M059J (cell line): ENCODE measurements at regions not wholly inside any gene's neighbourhood (a gene's known extent, or its start where the extent isn't known, plus 50 kb on each side); places are given as distances from the start of the nearest gene placed in this dataset.

ENCODE experiments used
- DNase-seq: peaks from one replicate; pipeline ENCODE4 v3.0.0-alpha.2; 2012; ENCODE audit warnings: low read depth

DNA sequence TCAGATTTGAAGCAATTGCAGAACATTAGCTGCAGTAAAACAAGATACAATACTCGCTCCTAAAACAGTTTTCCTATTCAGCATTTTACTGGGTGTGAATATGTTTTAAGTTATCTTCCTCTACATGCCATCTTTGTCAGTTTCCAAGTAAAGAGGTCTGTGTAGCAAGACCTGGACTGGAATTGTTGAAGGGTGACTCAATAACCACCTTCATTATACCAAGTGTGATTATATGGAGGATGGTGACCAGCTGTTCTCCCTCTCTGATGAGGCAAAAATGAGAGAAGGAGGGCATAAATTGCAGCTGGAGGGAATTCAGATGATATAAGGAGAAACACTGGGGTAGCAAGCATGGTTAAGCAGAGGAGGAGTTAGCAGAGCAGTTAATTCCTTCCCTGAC, 922.1 kb upstream of the SLIT2 start:
- peak; percentile 30 for DNase-seq

DNA sequence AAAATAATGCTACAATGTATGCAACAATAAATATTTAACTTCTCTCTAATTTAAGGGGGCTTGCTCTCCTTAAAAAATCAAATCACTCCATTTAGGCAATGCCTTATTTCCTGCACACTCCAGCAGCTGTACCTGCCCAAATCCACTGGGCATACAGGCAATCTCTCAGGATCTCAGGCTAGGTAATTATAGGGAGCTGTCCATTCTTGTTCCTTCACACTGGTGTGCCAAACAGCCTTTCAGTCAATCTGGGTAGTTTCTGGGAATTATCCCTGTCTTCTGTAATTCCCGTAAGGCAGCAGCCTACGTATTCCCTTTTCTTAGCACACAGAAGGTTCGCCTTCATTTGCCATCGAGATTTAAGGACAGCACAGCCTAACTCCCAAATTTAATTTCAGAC, 922.6 kb upstream of the SLIT2 start:
- no peak for DNase-seq

DNA sequence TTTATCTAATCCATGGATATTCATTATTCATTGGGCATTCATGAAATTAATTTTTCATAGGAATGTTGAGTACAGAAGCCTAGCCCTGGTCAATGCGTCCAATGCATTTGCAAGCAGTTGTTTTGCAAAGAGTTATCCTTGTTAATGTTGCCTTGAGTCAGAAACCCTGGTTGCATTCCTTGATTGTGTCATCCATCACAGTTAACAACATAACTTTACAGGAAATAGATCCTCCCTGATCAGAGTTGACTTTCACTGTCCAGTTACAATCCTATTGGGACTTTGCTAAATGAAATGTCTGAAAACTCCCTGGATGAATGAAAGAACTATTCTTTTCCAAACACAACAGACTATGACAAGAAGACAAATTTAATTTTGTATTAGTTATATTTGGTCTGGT, 924.3 kb upstream of the SLIT2 start:
- DNase-seq: peak; percentile 15

DNA sequence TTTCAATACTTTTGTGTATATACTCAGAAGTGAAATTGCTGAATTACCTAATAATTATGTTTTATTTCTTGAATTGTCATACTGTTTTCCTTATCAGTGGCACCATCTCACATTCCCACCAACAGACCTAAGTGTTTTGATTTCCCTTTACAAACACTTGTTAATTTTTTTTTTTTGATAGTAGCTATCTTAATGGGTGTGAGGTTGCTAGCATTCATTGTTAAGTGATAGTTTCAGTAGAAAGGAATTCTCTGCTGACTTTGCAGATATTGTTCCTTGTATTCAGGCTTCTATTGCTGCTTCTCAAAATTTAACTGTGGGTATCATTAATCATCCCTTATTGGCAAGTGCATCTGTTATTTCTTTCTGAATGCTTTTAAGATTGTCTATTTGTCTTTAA, 927.5 kb upstream of the SLIT2 start:
- DNase-seq: no peak

DNA sequence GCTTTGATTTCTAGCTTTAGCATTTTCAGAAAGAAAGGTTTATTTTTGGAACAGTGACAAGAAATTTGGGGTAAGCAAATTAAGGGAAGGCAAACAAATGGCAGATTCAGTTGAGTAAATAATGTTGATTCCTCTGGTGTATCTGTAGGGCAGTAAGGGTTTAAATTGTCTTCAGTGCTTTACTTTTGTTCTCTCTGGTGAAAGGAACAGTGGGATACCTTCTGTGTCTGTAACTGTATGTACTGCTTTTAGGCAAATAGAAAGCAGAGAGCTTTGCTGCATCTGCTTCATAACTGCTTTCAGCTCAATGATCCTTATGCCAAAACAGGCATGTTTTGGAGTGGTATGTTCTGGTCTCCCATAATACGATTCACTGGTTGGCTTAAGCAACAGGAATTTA, 932.1 kb upstream of the SLIT2 start:
- no peak for DNase-seq

DNA sequence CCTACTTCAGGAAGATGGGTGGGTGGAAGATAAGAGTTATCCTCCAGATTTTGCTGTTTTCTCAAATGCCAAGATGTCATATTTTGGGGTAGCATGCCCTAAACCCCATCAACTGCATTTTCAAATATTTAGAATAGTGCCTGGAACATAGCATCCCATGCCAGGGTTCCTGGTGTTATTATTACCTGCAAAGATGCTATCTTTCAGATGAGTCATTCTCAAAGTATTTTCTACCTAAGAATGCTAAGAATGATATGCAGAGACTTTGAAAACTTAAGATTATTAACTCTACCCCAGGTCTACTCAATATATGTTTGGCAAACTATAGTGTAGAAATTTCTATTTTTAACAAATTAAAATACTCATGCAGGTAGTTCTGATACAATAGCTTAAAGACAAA, 934.3 kb upstream of the SLIT2 start:
- DNase-seq: no peak

DNA sequence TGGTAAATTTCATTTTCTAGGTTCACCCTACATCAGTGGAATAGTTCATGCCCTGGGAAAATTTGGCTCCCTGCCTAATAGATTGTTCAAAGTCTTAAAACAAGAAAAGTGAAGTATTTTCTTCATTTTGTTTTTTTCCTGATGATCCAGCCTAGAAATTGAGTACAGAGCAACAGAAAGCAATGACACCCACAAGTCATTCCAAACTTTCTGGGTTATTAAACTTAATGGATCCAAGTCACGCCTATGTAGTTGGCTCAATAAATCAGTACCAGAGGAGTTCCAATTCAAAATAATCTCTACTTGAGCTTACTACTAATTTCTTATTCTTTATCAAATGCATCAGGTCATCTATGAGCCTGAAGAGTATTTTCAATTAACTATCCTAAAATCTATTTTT, 937.6 kb upstream of the SLIT2 start:
- DNase-seq: no peak

DNA sequence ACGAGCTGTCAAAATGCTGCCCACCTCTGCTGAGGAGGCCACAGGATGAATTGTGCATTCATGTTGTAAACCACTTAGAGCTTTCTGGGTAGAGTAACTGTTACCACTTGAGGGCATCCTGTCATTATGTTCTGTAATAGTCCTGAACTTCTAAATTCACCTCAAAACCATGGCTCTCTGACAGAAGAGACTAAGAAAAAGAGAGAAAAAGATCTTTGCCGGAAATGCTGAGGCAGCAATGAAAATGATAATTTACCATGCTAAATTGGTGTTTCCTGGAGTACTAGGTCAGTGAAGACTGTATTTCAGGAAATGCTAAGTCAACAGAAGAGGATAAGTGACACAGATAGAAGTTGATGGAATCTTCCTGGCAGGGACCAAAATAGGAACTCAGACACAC, 942.3 kb upstream of the SLIT2 start:
- DNase-seq: peak; percentile 73

DNA sequence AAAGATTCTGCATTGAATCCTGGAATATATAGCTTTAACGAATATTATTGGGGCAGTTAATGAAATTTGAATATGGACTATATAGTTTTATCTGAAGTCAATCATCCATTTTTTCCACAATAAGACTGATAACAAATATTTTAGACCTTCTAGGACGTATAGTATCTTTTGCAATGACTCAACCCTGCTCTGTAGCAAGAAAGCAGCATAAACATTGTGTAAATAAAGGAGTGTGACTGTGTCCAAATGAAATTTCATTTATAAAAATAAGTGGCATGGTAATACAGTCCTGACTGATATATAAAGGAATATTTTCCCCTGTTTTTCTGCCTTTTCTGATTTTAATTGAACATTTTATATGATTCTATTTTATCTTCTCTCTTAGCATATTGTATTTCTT, 947.7 kb upstream of the SLIT2 start:
- DNase-seq: no peak

DNA sequence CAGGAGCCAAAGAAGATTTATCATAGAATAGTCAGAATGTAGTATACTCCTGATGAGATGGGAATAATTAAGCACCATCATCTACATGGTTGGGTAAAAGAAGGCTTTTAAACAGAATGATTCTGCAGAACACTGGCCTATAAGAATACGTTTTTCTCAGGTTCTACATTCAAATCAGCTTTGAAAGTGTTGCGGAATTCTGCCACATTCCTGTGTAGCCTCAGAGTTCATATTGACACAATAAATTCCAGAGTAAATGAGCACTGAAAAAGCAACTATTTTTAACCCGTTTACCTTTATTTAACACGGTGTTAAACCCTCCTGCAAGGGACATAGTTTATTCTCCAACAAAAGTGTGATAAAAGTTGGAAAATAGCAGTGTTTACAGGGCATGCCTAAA, 950.2 kb upstream of the SLIT2 start:
- peak; percentile 45 for DNase-seq

DNA sequence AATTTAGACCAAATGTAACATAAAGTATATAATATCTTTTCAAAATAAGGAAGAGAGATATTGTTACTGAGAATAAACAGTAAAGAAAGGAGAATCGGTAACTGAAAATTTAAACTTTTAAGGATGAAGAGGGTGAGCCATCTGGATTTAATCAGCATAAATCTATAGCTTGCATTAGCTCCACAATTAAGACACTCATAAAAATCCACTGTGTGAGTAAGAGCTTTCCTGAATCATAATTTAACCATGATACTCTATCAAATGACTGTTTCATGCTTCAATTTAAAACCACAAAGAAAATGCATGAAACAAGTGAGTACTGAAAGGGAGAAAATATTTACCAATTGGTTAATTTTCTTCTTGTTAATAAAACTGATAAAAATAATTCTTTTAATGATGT, 951.5 kb upstream of the SLIT2 start:
- peak; percentile 61 for DNase-seq

DNA sequence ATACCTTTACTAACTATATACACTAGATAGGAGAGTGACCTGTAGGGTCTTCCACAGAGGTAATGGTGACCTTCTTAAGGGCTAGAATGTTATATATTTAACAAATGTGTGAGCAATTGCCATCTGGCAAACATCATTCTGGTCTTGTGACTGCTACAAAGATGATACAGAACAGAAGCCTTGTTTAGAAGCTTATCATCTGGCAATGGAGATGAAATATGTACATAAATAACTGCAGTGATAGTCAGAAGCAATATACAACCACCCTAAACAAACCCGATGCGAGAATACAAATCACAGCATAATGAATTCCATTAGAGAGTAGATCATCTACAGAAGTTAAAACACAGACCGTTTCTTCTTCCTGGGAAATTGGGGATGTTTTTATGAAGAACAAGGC, 952.7 kb upstream of the SLIT2 start:
- DNase-seq: no peak

DNA sequence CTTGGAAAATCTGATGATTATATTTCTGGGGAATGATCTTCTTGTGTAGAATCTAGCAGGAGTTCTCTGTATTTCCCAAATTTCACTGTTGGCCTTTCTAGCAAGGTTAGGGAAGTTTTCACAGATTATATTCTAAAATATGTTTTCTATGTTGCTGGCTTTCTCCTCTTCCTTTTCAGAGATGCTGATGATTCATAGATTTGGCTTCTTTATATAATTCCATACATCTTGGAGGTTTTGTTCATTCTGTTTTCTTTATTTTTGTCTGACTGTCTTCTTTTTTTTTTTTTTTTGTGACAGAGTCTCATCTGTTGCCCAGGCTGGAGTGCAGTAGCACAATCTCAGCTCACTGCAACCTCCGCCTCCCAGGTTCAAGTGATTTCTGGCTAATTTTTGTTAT, 957.9 kb upstream of the SLIT2 start:
- no peak for DNase-seq

DNA sequence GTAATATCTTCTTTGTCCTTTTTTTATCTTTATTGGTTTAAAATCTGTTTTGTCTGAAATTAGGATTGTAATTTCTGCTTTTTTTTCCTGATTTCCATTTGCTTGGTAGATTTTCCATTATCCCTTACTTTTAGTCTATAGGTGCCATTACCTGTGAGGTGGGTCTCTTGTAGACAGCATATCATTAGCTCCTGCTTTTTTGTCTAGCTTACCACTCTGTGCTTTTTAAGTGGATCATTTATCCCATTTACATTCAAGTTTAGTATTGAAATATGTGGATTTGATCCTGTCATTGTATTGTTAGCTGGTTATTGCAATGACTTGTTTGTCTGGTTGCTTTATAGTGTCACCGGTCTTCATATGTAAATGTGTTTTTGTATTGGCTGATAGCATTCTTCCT, 958.6 kb upstream of the SLIT2 start:
- no peak for DNase-seq

DNA sequence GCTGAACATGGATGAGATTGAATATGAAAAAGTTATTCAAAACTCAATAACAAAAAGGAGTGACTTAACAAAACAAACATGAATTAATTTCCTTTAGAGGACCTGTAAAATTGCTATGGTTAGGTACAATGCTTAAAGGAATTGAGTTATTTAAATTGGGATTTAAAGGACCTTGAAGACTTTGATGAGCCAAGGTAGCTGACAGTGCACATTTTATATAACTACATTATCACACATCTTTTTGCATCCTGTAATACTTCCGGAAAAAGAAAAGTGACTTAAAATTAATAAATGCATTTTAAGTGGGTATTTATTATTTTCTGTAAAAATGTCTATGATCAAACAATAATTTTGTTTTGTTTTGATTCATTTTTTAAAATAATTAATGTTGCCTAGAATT, 964.8 kb upstream of the SLIT2 start:
- DNase-seq: no peak

DNA sequence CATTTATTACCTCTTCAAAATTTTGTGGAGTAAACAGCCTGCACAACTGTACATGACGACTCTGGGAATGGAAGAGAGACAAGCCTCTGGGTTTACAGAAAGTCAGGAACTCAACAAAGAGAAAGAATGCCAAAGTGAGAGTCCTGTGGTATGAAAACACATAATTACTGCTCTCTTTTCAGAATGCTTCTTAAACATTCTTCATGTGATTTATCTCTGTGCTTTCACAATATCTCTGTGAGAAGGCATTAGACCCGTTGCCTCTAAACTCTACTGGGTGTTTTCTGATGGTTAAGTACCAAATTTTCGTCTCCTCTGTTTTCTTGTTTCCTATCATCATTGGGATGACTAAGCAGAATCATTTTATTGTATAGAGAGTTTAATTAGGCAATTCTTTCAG, 966.6 kb upstream of the SLIT2 start:
- no peak for DNase-seq

DNA sequence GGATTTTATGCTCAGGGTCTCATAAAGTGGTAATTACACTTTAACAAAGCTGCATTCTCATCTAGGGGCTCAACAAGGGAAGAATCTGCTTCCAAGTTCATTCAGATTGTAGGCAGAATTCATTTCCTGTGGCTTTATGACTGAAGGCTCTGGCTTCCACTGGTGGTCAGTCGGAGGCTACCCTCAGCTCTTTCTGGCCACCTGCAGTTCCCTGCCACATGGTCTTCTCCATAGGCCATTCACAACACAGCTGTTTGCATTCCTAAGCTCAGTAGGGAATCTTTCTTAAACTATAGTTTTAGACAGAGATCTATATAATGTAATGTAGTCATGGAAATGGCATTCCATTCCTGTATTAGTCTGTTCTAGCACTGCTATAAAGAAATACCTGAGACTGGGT, 973.0 kb upstream of the SLIT2 start:
- no peak for DNase-seq

DNA sequence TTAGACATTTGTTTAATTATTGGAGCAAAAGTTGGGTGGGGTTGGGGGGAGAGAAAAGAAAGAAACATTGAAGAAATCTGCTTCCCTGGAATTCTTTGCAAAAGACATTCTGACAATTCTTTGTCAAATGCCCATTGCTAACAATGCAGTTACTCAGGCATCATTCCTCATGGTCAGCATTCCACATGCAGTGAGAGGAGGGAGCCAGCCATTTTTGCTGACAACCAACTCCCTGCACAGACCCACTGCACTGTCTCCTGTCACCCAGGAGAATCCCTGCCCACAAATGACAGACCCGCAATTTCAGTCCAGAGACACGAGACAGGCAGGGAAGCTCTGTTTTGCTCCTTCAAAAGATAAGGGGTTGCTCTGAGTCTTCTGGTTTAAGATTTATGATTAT, 985.1 kb upstream of the SLIT2 start:
- DNase-seq: no peak

DNA sequence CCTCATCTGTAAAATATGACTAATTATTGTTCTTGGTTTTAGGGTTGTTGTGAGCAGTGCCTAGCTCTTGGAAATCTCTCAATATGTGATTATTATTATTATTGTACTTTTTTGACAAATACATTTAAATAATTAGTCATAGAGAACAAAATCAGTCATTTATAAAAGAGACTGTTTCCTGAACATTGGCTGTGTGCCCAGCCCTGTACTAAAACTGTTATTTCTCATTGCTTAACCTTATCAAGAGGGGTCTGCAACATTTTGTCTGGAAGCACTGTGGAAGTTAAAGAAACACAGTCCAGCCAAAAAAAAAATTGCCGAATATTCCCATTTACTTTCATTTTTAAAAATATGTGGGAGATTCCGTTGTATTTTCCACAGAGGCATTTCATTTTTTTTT, 989.2 kb upstream of the SLIT2 start:
- DNase-seq: no peak

DNA sequence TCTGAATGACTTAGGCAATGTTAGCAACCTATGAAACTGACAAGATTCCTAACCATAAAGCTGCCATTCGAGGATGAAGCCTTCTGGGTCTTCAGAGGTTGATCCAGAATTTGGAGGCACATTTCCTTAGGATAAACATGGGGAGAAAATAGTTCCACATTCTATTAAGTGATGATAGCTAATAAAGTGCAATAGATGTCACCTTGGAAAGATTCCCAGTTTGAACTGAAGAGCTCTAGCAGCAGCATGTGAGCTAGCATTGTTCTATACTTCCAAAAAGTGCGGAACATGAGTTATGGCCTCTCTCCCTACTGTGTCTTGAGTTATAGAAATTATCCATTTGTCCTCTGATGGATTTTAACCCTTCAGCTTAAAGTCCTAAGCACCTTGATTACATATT, 991.4 kb upstream of the SLIT2 start:
- DNase-seq: no peak

DNA sequence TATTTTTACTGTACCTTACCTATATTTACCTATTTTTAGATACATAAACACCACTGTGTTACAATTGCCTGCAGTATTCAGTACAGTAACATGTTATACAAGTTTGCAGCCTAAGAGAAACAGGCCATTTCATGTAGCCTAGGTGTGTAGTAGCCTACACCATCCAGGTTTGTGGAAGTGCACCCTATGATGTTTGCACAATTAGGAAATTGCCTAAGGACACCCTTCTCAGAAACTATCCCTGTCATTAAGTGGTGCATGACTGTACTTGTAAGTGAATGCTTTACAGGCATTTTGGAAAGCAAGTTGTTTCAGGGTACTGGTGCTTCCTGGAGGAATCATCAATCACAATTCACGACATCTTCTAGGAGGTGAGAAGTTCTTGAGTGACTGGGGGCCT, 991.8 kb upstream of the SLIT2 start:
- no peak for DNase-seq

DNA sequence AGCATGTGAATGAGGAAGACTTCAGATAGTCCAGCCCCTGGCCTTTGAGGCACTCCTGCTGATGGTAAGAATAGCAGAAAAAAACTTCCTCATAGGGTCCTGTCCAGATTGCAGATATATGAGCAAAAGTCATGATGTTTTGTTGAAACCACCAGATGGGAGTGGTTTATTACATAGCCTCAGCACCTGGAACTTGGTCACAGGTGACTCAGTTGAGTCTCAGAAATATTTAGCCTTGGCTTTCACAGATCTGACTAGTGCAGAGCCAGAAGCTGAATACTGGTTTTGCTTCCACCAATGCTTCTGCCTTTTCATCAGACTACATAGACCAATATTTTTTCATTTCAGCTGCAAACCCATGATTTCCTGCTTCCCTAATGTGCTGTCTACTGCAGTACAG, 994.9 kb upstream of the SLIT2 start:
- no peak for DNase-seq

DNA sequence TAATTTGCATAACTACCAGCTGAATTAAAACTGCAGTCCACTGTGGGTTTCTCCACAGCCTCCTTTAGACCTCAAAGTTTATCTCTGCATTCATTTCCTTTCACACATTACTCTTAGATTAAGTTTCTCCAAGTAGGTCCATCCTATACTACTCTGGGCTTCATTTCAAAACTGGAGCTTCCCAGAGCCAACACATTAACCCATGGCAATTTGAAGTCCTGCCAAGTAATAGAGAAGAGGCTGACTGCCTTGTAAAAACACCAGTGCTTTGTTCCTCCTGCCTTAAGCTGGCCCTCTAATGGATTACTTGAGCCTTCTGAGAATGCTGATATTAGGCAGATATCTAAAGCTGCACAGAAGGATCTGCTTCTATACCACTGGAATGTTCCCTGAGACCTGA, 997.2 kb upstream of the SLIT2 start:
- DNase-seq: peak; percentile 58

DNA sequence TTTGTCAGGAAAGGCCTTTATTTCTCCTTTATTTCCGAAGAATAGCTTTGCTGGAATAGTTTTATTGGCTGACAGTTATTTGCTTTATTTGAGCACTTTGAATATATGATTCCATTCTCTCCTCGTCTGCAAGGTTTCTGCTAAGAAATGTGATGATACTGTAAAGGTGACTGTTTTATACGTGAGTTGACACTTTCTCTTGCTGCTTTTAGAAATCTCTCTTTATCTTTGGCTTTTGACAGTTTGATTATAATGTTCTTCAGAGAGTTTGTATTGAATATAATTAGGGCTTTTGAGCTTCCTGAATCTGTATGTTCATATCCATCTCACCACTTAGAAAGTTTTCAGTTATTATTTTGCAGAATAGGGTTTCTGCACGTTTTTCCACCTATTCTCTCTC, 1003.7 kb upstream of the SLIT2 start:
- DNase-seq: no peak

DNA sequence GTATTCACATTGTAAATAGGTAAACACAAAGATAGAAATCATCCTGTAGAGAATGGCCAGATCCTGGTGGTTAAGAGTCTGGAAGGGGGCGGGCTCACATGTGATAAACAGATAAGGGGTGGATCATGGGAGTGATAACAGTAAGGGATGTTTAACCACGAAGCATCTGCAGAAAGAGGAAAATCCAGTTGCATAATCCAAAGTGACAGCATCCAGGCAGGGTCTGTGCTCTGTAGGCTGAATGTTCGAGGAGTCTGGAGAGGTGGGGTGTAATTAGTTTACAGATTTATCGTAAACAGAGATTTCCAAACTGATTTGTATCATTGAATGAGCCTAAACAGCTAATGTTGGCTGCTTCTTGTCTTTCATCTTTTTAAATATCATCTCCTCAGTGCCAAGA, 1009.8 kb upstream of the SLIT2 start:
- no peak for DNase-seq
